ENCODE measurements at regions not wholly inside any gene's neighbourhood (a gene's known extent, or its start where the extent isn't known, plus 50 kb on each side); places are given as distances from the start of the nearest gene placed in this dataset.

GRCh38 chr2:8288206-8288605 is 393.6 kb upstream of the ID2 start:
- DNase-seq (ENCODE audit: low read depth): no peak

- DNase-seq (ENCODE audit: low read depth): no peak
Measured at GRCh38 chr2:8289111-8289510, 392.7 kb upstream of the ID2 start.

- DNase-seq (ENCODE audit: low read depth): no peak
Measured at GRCh38 chr2:8290771-8291352, 391.0 kb upstream of the ID2 start.

- DNase-seq (ENCODE audit: low read depth): no peak
Measured at GRCh38 chr2:8296306-8296705, 385.6 kb upstream of the ID2 start.

- DNase-seq (ENCODE audit: low read depth): no peak
Measured at GRCh38 chr2:8297376-8298231, 384.3 kb upstream of the ID2 start.

GRCh38 chr2:8298783-8299182 is 383.1 kb upstream of the ID2 start:
- no peak for DNase-seq (ENCODE audit: low read depth)

GRCh38 chr2:8300216-8300615 is 381.6 kb upstream of the ID2 start:
- no peak for DNase-seq (ENCODE audit: low read depth)

- no peak for DNase-seq (ENCODE audit: low read depth)
Measured at GRCh38 chr2:8300905-8301304, 381.0 kb upstream of the ID2 start.

GRCh38 chr2:8303322-8303832 is 378.5 kb upstream of the ID2 start:
- DNase-seq (ENCODE audit: low read depth): no peak

GRCh38 chr2:8304821-8305766 is 376.8 kb upstream of the ID2 start:
- DNase-seq (ENCODE audit: low read depth): no peak

- peak; percentile 60 for DNase-seq (ENCODE audit: low read depth)
Measured at GRCh38 chr2:8306530-8307351, 375.1 kb upstream of the ID2 start.

GRCh38 chr2:8307606-8308180 is 374.2 kb upstream of the ID2 start:
- no peak for DNase-seq (ENCODE audit: low read depth)

- no peak for DNase-seq (ENCODE audit: low read depth)
Measured at GRCh38 chr2:8309131-8309530, 372.7 kb upstream of the ID2 start.

GRCh38 chr2:8310557-8311455 is 371.1 kb upstream of the ID2 start:
- DNase-seq (ENCODE audit: low read depth): no peak

GRCh38 chr2:8312221-8312620 is 369.6 kb upstream of the ID2 start:
- no peak for DNase-seq (ENCODE audit: low read depth)

GRCh38 chr2:8312861-8313830 is 368.7 kb upstream of the ID2 start:
- peak; percentile 72 for DNase-seq (ENCODE audit: low read depth)

GRCh38 chr2:8314063-8314462 is 367.8 kb upstream of the ID2 start:
- DNase-seq (ENCODE audit: low read depth): no peak

GRCh38 chr2:8315531-8316165 is 366.2 kb upstream of the ID2 start:
- peak; percentile 74 for DNase-seq (ENCODE audit: low read depth)

All from HT1080 (cell line).